ENCODE measurements at regions not wholly inside any gene's neighbourhood (a gene's known extent, or its start where the extent isn't known, plus 50 kb on each side); places are given as distances from the start of the nearest gene placed in this dataset.

DNA sequence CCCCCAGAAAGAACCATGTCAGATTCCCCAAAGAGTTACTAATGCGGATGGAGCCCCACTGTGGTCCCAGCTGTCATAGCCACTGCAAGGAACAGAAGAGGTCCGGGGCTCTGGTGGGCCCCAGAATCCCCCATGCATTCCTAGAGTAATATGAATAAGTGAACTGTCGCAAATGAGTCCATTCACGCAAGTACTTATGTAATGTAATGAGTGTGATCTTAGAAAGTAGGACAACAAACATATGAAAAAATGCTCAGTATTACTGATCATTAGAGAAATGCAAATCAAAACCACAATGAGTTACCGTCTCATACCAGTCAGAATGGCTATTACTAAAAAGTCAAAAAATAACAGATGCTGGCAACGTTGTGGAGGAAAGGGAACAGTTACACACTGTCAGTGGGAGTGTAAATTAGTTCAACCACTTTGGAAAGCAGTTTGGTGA is 141.5 kb upstream of the RBPJ start (continued):
- peak; percentile 76 for TF ChIP-seq SKIL (IDR thresholded peaks at IDR 0.05; ENCODE audit: low read depth, poor library complexity, severe bottlenecking)
- TF ChIP-seq MXI1 (IDR thresholded peaks at IDR 0.05; ENCODE audit: low read depth, low read length), result no peak
- peak; percentile 94 for TF ChIP-seq RUNX3 (IDR thresholded peaks at IDR 0.05; ENCODE audit: low read length)
- no peak for TF ChIP-seq TARDBP (IDR thresholded peaks at IDR 0.05; ENCODE audit: borderline replicate concordance)
- 0 out of 2 replicates have a peak, but pooled peaks have one; percentile 24 for TF ChIP-seq BMI1 (IDR thresholded peaks at IDR 0.05; ENCODE audit: borderline replicate concordance)
- peak; percentile 92 for TF ChIP-seq FOXM1 (IDR thresholded peaks at IDR 0.05; ENCODE audit: low read depth, low read length)
- no peak for TF ChIP-seq STAT1 (conservative IDR thresholded peaks at IDR 0.05)
- TF ChIP-seq GATAD2B (conservative IDR thresholded peaks at IDR 0.05; ENCODE audit: low read depth), result no peak
- TF ChIP-seq TCF12 (IDR thresholded peaks at IDR 0.05; ENCODE audit: low read depth, low read length), result 0 out of 2 replicates have a peak, but pooled peaks have one; percentile 5
- TF ChIP-seq MTA2 (IDR thresholded peaks at IDR 0.05; ENCODE audit: low read depth), result peak; percentile 86
- no peak for TF ChIP-seq YBX1 (IDR thresholded peaks at IDR 0.05)
- peak; percentile 44; the same call in 1 of the 2 replicates for TF ChIP-seq IKZF1 (conservative IDR thresholded peaks at IDR 0.05)
- 0 out of 2 replicates have a peak, but pooled peaks have one; percentile 9 for TF ChIP-seq JUND (IDR thresholded peaks at IDR 0.05; ENCODE audit: low read depth, low read length)
- TF ChIP-seq ZBED1 (IDR thresholded peaks at IDR 0.05; ENCODE audit: borderline replicate concordance), result peak; percentile 64; the same call in 1 of the 2 replicates
- TF ChIP-seq ZNF217 (IDR thresholded peaks at IDR 0.05), result peak; percentile 75
- TF ChIP-seq ETV6 (conservative IDR thresholded peaks at IDR 0.05 in 1 of 2, IDR thresholded peaks at IDR 0.05 in 1 of 2; ENCODE audit: borderline replicate concordance in 1 of 2, low read depth in 1 of 2), result peak in 1 of 2 experiments; percentile 73; a peak in 2 of 4 replicates
- no peak for TF ChIP-seq POLR2A (IDR thresholded peaks at IDR 0.05; ENCODE audit: low read depth, low read length)
- peak; percentile 53 for TF ChIP-seq EED (IDR thresholded peaks at IDR 0.05; ENCODE audit: low read depth)
- TF ChIP-seq EGR1 (IDR thresholded peaks at IDR 0.05; ENCODE audit: borderline replicate concordance in 1 of 2, low read depth in 2 of 2, low read length in 2 of 2), result no peak
- TF ChIP-seq ATF7 (IDR thresholded peaks at IDR 0.05; ENCODE audit: low read depth), result 0 out of 2 replicates have a peak, but pooled peaks have one; percentile 24
- TF ChIP-seq EP300 (IDR thresholded peaks at IDR 0.05; ENCODE audit: borderline replicate concordance in 1 of 2, control insufficient read depth in 1 of 2, low read depth in 2 of 2, low read length in 2 of 2), result peak; percentile 70 to 77; a peak in 2 of 4 replicates
- TF ChIP-seq SIX5 (IDR thresholded peaks at IDR 0.05; ENCODE audit: low read depth, low read length, severe bottlenecking), result no peak
- TF ChIP-seq RFX5 (IDR thresholded peaks at IDR 0.05; ENCODE audit: low read depth, low read length), result no peak
- TF ChIP-seq NR2C2 (IDR thresholded peaks at IDR 0.05; ENCODE audit: borderline replicate concordance, control insufficient read depth, insufficient read length, low read depth), result no peak
- TF ChIP-seq NFXL1 (IDR thresholded peaks at IDR 0.05; ENCODE audit: borderline replicate concordance), result no peak
- no peak for TF ChIP-seq EZH2 (IDR thresholded peaks at IDR 0.05; ENCODE audit: borderline replicate concordance, control insufficient read depth, low read depth, low read length)
- TF ChIP-seq MTA3 (IDR thresholded peaks at IDR 0.05; ENCODE audit: borderline replicate concordance, low read length), result peak; percentile 71; the same call in 1 of the 2 replicates
- TF ChIP-seq BCL11A (IDR thresholded peaks at IDR 0.05; ENCODE audit: low read depth, low read length), result peak; percentile 66; the same call in 1 of the 2 replicates
- no peak for TF ChIP-seq WRNIP1 (IDR thresholded peaks at IDR 0.05; ENCODE audit: borderline replicate concordance, low read depth, low read length)
- no peak for TF ChIP-seq HDGF (IDR thresholded peaks at IDR 0.05)
- TF ChIP-seq BRCA1 (IDR thresholded peaks at IDR 0.05; ENCODE audit: low read depth, low read length), result no peak
- peak; percentile 34; the same call in 1 of the 2 replicates for TF ChIP-seq DPF2 (IDR thresholded peaks at IDR 0.05)
- TF ChIP-seq, protein P1, sequence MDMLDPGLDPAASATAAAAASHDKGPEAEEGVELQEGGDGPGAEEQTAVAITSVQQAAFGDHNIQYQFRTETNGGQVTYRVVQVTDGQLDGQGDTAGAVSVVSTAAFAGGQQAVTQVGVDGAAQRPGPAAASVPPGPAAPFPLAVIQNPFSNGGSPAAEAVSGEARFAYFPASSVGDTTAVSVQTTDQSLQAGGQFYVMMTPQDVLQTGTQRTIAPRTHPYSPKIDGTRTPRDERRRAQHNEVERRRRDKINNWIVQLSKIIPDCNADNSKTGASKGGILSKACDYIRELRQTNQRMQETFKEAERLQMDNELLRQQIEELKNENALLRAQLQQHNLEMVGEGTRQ (IDR thresholded peaks at IDR 0.05; ENCODE audit: borderline replicate concordance, low read depth, low read length), result no peak
